Epithelial cell of prostate (primary cell): ENCODE measurements at regions not wholly inside any gene's neighbourhood (a gene's known extent, or its start where the extent isn't known, plus 50 kb on each side); places are given as distances from the start of the nearest gene placed in this dataset.
"Not testable (repeated sequence)": the region's sequence is repeated elsewhere in the genome, so short reads cannot be mapped to it uniquely, and the experiment has no call there.

Experiments used
- DNase-seq: peaks from one replicate; pipeline ENCODE4 v3.0.0-alpha.2; 2011; ENCODE audit warnings: low read depth, low spot score
- H3K27ac ChIP-seq: fragments of 450-650 bp; 2 replicates; pipeline ENCODE4 v1.5.1; 2017; ENCODE audit warnings: mild to moderate bottlenecking

DNA sequence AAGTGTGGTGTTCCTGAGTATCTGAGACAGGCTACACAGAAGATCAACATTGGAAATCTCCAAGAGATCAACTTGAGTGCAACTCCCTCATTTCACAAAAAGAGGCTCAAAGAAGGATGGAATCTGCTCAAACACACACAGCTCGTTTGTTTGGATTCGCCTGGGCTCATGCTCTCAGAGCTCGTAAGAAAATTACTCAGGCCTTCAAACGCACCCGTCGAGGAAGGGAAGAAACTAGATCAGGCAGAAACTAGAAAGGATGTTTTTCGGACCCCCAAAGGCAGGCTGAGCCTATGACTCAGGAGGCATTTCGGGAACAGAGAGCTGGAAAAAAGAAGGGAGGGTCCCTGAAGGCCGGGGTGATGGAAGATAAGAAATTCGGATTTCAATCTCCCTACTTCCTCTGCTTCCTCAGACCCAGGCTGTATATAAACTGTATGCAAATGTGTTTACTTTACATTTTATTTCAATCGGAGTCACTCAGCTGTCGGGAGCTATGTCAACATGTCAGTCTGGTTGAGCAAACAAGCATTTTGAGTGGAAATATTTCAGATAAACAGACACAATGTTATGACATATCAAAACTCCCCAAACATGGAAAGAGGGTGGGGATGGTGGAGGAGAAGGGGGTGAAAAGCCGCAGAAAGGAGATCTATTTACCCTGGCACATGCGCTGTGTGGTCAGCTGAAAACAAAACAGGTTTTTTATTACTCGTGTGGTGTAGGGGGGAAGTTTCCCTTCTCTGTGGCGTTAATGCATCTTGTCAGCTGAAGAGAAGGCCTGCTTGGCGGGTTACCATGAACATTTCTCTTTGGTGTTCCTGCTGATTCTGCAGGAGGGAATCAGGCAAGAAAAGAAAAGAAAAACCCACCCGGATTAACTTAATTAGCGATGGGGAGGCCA lies 129.1 kb upstream of the TBX3 start:
- no peak for DNase-seq
- H3K27ac ChIP-seq = no peak overlapping the region

DNA sequence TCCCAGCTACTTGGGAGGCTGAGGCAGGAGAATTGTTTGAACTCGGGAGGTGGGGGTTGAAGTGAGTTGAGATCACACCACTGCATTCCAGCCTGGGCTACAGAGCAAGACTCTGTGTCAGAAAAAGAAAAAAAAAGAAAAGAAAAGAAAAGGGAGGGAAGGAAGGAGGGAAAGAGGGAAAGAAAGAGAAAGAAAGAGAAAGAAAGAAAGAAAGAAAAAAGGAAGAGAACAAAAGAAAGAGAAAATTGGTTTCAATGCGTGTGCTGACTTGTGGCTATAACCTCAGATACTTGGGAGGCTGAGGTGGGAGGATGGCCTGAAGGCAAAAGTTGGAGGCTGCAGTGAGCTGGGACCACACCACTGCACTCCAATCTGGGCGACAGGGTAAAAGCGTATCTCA lies 128.4 kb upstream of the TBX3 start:
- no peak overlapping the region for H3K27ac ChIP-seq
- no peak for DNase-seq

DNA sequence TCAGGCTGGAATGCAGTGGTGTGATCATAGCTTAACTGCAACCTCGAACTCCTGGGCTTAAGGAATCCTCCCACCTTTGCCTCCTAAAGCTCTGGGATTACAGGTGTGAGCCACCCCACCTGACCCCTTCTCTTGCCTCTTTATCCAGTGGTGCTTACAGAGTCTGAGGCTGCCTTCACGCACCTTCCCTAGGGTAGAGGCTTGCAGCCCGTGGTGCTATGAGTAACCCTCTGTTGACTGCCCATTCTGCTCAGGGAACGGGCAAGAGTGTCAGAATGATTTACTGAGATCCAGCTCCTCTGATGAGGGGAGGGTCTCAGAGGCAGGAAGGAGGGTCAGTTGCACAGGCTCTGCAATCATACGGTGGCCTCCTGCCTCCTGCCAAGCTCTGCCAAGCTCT lies 125.1 kb upstream of the TBX3 start:
- H3K27ac ChIP-seq = no peak overlapping the region
- no peak for DNase-seq

DNA sequence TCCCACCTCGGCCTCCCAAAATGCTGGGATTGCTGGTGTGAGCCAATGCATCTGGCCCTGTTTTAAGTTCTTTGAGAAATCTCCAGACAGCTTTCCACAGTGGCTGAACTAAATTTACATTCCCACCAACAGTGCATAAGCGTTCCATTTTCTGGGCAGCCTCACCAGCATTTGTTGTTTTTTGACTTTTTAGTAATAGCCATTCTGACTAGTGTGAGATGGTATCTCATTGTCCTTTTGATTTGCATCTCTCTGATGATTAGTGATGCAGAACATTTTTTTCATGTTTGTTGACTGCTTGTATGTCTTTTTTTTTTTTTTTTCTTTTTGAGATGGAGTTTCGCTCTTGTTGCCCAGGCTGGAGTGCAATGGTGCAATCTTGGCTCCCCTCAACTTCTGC lies 117.4 kb upstream of the TBX3 start:
- DNase-seq, H3K27ac ChIP-seq: not testable (repeated sequence)

DNA sequence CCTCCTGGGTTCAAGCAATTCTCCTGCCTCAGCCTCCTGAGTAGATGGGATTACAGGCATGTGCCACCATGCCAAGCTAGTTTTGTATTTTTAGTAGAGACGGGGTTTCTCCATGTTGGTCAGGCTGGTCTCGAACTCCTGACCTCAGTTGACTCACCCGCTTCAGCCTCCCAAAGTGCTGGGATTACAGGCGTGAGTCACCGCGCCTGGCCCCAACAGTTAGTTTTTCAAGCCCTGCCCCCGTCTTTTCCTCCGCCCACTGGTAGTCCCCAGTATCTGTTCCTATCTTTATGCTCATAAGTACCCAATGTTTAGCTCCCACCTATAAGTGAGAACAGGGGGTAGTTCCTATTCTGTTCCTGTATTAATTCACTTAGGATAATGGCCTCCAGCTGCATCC lies 116.6 kb upstream of the TBX3 start:
- not testable (repeated sequence) for DNase-seq, H3K27ac ChIP-seq

DNA sequence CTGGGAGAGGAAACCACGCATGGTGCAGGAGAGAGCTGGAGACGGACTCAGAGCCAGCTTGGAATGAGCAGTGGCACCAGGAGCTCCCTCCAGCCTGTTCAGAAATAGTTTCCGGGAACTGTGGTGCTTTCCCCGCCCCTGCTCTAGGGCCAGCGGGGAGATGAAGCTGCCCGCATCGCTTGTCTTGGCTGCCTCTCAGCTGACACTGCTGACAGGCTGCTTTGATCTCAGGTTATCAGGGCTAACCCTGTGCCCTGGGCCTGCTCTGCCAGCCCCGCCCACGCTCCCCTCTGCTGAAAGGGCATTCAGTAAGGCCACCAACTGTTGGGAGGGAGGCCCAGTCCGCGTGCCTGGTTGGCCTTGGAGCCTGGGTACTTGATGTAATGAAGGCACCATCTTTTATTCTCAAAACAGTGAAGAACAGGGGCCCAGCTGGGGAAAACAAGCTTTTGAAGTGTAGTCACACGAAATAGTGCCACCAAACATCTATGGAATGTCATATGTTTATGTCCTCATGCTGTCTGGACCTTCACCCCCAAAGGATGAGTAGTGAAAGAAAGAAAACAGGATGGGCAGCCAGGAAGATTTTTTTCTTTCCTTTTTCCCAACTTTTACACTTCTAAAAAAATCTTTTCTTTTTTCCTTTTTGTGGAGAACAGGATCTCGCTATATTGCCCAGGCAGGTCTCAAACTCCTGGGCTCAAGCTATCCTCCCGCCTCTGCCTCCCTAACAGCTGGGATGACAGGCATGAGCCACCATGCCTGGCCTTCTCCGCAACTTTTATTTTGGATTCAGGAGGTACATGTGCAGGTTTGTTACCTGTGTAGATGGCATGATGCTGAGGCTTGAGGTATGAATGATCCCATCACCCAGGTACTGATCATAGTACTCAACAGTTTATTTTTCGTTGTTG lies 115.9 kb upstream of the TBX3 start:
- no peak overlapping the region for H3K27ac ChIP-seq
- no peak for DNase-seq

DNA sequence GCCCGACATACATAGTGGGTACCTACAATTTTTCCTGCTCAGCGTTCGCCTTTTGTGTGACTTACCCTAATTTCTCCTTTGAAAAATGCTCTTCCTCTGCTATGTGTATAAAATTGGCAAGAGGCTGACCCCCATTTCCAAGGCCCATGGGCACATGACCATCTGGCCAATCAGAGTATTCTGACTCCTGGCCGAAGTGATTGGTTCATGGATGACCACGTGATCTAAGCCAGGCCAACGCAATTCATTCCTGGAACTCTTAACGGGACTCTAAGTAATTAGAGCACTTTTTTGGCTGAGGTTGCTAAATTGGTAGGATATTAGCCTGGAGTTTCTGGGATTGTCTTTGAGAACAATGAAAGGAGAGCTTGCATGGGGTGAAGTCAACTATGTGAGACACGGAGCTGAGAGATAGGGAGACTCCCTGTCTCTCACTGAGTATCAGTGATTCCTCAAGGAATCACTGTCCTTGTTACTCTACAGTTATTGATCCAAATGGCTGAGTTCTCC lies 110.1 kb upstream of the TBX3 start:
- no peak for DNase-seq
- H3K27ac ChIP-seq = no peak overlapping the region

DNA sequence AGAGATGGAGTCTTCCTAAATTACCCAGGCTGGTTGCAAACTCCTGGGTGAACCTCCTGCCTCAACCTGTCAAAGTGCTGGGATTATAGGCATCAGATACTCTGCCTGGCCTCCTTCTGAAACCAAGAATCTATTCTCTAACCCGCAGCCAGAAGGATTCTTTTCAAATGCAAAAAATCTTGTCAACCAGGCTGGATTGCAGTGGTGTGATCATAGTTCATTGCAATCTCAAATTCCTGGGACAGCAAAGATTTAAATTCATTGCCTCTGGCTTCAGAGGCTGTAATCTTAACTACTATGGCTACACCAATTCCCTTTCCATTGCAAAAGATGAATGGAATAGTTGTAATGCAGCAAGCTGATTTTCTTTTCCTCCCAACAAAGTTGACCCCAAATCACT lies 106.3 kb upstream of the TBX3 start:
- DNase-seq = no peak
- no peak overlapping the region for H3K27ac ChIP-seq

DNA sequence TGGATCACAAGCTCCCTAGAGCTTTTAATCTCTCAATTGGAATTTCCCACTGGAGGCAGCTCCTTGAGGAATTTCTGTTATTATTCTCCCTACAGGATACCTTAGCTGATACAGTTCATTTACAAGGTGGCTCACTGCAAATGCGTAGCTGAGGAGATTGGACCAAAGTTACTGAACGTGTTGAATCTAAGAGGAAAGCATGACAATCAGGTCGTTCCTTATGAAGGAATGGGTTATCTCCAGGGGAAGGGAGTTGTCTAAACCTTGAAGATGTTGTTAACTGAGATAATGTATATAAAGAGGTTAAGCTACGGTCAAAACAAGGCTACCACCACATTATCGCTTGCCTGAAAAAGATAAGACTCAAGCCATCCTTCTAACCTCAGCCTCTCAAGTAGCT lies 105.8 kb upstream of the TBX3 start:
- DNase-seq = no peak
- H3K27ac ChIP-seq = no peak overlapping the region

DNA sequence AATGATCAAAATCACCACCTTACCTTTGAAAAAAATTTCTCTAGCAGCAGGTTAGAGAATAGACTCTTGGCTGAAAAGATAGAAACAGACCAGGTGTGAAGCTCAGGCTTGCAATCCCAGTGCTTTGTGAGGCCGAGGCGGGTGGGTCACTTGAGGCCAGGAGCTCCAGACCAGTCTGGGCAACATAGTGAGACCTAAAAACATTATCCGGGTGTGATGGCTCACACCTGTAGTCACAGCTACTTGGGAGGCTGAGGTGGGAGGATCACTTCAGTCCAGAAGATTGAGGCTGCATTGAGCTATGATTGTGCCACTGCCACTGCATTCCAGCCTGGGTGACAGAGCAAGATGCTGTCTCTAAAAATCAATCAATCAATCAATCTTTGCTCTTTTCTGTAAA lies 105.3 kb upstream of the TBX3 start:
- DNase-seq = no peak
- H3K27ac ChIP-seq = no peak overlapping the region

DNA sequence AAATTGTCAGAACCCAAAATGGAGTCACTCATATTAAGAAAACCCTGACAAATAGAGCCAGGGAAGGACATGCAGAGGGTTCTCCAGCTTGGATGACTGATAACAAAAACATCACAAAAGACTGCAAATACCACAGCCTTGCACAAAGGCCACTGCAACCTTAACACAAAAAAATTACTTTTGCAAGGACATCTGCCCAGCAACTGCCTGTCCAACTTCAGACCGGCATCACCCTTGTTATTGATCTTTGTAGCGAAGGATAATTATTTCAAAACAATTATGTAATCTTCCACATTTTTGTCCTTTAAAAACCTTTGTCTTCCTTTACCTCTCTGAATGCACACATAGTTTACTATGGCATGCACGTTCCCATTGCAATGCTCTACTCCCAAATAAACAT lies 100.6 kb upstream of the TBX3 start:
- DNase-seq = no peak

DNA sequence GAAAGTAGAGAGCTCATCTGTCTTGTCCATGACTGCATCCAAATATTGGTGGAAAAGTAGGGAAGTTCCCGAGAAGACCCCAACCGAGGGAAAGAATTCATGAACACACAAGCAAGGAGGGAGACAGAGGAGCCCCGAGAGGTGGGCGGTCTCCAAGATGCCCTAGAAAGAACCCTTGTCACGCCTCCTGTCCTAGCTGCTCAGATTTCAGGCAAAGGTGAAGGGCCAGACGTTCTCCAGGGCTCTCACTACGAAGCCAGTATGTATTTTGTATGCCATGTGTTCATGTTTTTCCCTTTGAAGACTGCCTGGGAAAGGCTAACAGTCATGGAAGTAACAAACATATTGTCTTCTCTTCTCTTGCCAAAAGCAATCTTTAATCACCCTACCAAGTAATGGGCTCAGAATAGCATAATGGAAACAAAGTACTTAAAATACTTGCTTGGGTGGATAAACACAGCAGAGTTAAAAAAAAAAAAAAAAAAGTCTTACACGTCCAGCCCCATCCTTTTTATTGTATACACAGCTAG lies 99.2 kb upstream of the TBX3 start:
- DNase-seq = no peak
- H3K27ac ChIP-seq = no peak overlapping the region

More for the DNA sequence above, 100.6 kb upstream of the TBX3 start:
- H3K27ac ChIP-seq = no peak overlapping the region

DNA sequence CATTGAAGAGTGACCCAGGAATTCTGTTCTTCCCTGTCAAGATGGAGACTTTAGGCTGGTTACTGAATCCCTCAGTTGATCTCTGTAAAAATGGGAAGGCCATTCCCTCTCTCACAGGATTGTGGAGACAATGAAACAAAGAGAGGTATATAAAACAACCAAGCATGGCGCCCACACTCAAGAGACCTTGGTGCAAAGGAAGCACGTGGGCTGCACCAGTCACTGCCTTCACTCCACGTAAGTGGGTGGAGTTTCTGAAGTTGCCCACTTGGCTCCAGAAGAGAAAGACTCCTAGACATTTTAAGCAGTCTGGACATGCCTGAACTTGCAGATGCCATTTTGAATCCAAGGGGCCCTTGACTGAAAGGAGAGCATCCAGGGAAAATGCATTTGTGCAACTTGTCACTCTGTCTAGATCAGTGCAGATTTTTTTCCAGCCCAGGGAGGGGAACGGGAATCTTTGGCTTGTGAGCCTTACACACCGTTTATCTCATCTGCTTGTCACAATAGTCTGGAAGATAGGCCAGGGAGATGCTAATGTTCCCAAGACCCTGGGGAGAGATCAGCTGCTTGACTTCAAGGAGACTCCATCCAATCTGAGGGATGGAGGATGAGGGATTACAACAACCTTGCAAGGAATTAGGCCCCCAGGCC lies 96.9 kb upstream of the TBX3 start:
- DNase-seq = no peak

DNA sequence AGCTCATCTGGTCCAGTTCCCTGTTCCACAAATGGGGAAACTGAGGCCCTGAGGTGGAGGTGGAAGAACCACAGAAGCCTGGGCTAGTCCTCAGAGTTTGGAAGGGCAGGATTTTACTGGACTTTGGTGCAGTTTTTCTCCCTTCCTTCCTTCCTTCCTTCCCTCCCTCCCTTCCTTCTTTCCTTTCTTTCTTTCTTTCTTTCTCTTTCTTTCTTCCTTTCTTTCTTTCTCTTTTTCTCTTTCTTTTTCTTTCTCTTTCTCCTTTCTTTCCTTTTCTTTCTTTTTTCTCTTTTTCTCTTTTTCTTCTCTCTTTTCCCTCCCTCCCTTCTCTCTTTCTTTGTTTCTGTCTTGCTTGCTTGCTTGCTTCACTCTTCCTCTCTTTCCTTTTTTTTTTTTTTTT lies 95.7 kb upstream of the TBX3 start:
- H3K27ac ChIP-seq = no peak overlapping the region
- no peak for DNase-seq

More for the DNA sequence above, 96.9 kb upstream of the TBX3 start:
- H3K27ac ChIP-seq = no peak overlapping the region

DNA sequence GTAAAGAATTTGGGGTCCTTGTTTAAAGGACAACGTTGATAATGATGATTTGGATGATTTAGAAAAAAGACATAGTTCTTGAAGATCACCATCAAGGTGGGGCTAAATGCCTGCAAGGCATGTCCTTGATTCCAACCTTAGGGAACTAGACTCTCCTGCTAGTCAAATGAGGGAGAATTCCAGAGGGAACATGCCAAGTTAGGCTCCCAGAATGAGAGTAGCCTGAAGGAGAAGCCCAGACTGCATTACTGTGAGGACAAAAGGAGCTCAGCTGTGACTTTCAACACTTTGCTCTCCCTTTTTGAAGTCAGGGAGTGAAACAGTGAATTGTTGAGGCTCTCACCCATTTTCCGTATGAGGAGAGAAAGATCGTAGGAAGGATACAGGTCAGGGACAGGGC lies 95.2 kb upstream of the TBX3 start:
- DNase-seq = no peak
- no peak overlapping the region for H3K27ac ChIP-seq

DNA sequence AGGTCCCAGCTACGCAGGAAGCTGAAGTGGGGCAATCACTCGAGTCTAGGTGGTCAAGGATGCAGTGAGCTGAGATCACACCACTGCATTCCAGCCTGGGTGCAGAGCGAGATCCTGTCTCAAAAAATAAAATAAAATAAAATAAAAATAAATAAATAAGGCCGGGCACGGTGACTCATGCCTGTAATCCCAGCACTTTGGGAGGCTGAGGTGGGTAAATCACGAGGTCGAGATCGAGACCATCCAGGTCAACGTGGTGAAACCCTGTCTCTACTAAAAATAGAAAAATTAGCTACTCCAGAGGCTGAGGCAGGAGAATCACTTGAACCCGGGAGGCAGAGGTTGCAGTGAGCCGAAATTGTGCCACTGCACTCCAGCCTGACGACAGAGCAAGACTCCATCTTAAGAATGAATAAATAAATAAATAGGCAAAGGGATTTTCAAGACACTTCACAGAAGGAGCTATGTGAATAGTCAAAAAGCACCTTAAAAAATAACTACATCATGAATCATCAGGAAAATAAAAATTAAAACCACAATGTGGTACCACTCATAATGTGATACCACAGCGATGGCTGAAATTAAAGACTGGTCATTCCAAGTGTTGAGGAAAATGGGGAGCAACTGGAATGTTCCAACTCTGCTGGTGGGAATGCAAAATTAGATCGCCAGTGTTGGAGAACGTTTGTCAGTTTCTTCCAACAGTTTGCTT lies 92.9 kb upstream of the TBX3 start:
- no peak overlapping the region for H3K27ac ChIP-seq
- DNase-seq = no peak

DNA sequence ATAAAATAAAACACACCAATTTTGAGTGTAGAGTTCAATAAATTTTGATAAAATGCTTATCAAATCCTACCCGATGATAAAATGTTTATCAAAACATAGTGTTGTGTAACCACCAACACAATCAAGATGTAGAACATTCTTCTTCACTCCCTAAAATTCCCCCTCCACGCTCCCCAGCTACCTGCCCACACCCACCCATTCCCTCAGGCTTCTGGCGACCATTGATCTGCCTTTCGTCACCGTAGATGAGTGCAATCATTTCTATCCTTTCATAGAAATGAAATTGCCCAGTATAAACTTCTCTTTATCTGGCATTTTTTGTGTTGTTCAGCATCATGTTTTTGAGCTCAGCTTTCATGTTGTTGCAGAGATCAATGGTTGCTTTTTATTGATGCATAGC lies 90.7 kb upstream of the TBX3 start:
- H3K27ac ChIP-seq = no peak overlapping the region
- no peak for DNase-seq

DNA sequence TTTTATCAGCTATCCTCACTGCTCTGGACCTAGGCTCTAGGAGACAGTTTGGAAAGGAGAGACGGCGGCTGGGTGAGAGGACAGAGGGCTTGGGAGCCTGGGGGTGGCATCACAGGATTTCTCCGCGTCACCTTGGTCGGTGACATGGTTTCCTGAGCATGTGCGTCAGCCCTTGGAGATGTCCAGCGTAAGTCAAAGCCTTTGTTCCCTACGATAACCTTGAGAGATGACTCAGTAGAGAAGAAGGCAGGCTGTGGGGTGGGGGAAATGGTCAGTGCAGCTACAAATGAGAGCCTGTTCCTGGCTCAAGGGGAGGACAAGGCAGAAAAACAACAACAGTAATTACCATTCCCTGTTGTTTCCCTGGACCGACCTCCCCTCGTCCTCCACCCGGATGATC lies 90.2 kb upstream of the TBX3 start:
- DNase-seq = no peak

DNA sequence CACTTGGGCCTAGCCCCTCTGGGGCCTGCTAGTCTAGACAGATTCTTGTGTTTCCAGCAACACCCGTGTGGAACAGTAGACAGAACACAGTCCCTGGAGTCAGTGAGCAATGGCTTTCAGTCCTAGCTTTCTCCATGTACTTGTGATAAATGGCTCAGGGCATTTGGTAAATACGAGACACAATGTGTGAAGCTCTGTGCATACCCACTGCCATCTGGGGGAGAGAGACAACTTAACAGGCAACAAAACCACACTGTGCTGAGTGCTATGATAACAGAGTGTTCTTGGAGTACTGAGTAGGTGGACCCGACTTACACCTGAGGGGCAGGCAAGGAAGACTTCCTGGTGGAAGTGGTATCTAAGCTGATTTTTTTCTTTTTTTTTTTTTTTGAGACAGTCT lies 86.3 kb upstream of the TBX3 start:
- H3K27ac ChIP-seq = no peak overlapping the region
- DNase-seq = no peak

More for the DNA sequence above, 90.2 kb upstream of the TBX3 start:
- no peak overlapping the region for H3K27ac ChIP-seq

DNA sequence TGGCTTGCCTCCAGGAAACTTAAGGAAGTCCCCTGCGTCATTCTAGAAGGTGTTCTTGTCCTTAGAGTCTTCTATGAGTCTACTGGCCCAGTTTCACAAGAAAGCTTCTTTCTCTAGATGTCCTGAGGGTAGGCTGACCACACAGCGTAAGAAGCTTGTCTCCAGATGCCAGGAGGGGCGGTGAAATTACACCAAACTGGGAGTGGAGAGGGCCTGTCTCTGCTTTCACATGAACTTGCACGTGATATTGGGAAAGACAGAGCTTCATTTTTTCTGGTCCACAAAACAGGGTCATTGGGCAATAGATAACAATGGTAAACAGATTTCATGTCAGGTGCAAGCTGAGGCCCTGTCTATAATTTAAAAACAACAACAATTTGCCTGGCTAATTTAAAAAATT lies 85.7 kb upstream of the TBX3 start:
- no peak overlapping the region for H3K27ac ChIP-seq
- no peak for DNase-seq
